Trophoblast cell (in vitro differentiated cells and primary cell): ENCODE measurements at regions not wholly inside any gene's neighbourhood (a gene's known extent, or its start where the extent isn't known, plus 50 kb on each side); places are given as distances from the start of the nearest gene placed in this dataset.

Experiments
- DNase-seq, 2 donors: peaks; one replicate each; pipeline ENCODE4 v3.0.0-alpha.2; 2016
- H2AFZ ChIP-seq: 2 replicates; pipeline ENCODE4 v1.6.1; 2013; ENCODE audit warnings: low read length, moderate library complexity, mild to moderate bottlenecking; ENCODE audit not compliant: insufficient read depth, poor library complexity
- H2AK5ac ChIP-seq: 2 replicates; pipeline ENCODE4 v1.6.1; 2013; ENCODE audit warnings: mild to moderate bottlenecking, low read length
- H2BK120ac ChIP-seq: 2 replicates; pipeline ENCODE4 v1.6.1; 2013; ENCODE audit warnings: low read length, mild to moderate bottlenecking, moderate library complexity; ENCODE audit not compliant: insufficient read depth, poor library complexity
- H2BK12ac ChIP-seq: 2 replicates; pipeline ENCODE4 v1.6.1; 2013; ENCODE audit warnings: mild to moderate bottlenecking, low read length, moderate library complexity
- H2BK5ac ChIP-seq: 2 replicates; pipeline ENCODE4 v1.6.1; 2013; ENCODE audit warnings: low read length, low read depth, moderate library complexity, mild to moderate bottlenecking; ENCODE audit not compliant: poor library complexity
- H3K14ac ChIP-seq: 2 replicates; pipeline ENCODE4 v1.6.1; 2013; ENCODE audit warnings: mild to moderate bottlenecking, low read length
- H3K18ac ChIP-seq: 2 replicates; pipeline ENCODE4 v1.6.1; 2013; ENCODE audit warnings: mild to moderate bottlenecking, low read length
- H3K23ac ChIP-seq: 2 replicates; pipeline ENCODE4 v1.6.1; 2013; ENCODE audit warnings: low read length
- H3K27ac ChIP-seq: 2 replicates; pipeline ENCODE4 v1.5.1; 2013; ENCODE audit warnings: low read depth, mild to moderate bottlenecking, inconsistent platforms, low read length, moderate library complexity
- H3K27me3 ChIP-seq: 2 replicates; pipeline ENCODE4 v1.6.1; 2013; ENCODE audit warnings: inconsistent platforms, mild to moderate bottlenecking, low read length, moderate library complexity; ENCODE audit not compliant: insufficient read depth
- H3K36me3 ChIP-seq, 2 experiments: 1 replicate in 1 of 2; 2 replicates in 1 of 2; pipeline ENCODE4 v1.6.1; 2013; ENCODE audit warnings: low read length in 2 of 2, mild to moderate bottlenecking in 2 of 2, moderate library complexity in 1 of 2; ENCODE audit not compliant: insufficient read depth in 2 of 2, control insufficient read depth in 1 of 2
- H3K4ac ChIP-seq: 2 replicates; pipeline ENCODE4 v1.6.1; 2013; ENCODE audit warnings: low read depth, mild to moderate bottlenecking, low read length, moderate library complexity
- H3K4me1 ChIP-seq, 2 experiments: 1 replicate in 1 of 2; 2 replicates in 1 of 2; pipeline ENCODE4 v1.6.1; 2013; ENCODE audit warnings: low read length in 2 of 2, mild to moderate bottlenecking in 2 of 2, moderate library complexity in 1 of 2; ENCODE audit not compliant: insufficient read depth in 2 of 2, control insufficient read depth in 1 of 2
- H3K4me2 ChIP-seq: 2 replicates; pipeline ENCODE4 v1.6.1; 2013; ENCODE audit warnings: inconsistent platforms, mild to moderate bottlenecking, low read length, moderate library complexity
- H3K4me3 ChIP-seq: 2 replicates; pipeline ENCODE4 v1.5.1; 2013; ENCODE audit warnings: mild to moderate bottlenecking, low read depth, low read length, inconsistent platforms
- H3K79me1 ChIP-seq: one replicate; pipeline ENCODE4 v1.6.1; 2013; ENCODE audit warnings: low read length
- H3K79me2 ChIP-seq: 2 replicates; pipeline ENCODE4 v1.6.1; 2013; ENCODE audit warnings: low read length, mild to moderate bottlenecking; ENCODE audit not compliant: control insufficient read depth, insufficient read depth, poor library complexity
- H3K9ac ChIP-seq: 2 replicates; pipeline ENCODE4 v1.6.1; 2013; ENCODE audit warnings: mild to moderate bottlenecking, low read length
- H3K9me3 ChIP-seq: 2 replicates; pipeline ENCODE4 v1.6.1; 2013; ENCODE audit warnings: low read depth, mild to moderate bottlenecking, control low read depth, inconsistent platforms, low read length; ENCODE audit not compliant: insufficient read depth
- H4K12ac ChIP-seq: 2 replicates; pipeline ENCODE4 v1.6.1; 2013; ENCODE audit warnings: low read depth, mild to moderate bottlenecking, low read length, moderate library complexity
- H4K8ac ChIP-seq: 2 replicates; pipeline ENCODE4 v1.6.1; 2013; ENCODE audit warnings: low read depth, mild to moderate bottlenecking, low read length, moderate library complexity
- H4K91ac ChIP-seq: one replicate; pipeline ENCODE4 v1.6.1; 2013; ENCODE audit warnings: low read depth, mild to moderate bottlenecking, low read length, moderate library complexity
- WGBS: extraction: QIAGEN DNeasy Blood & Tissue Kit; methylation state at CpG from one replicate; pipeline ENCODE4 v1.1.7; 2013; ENCODE audit warnings: missing lambda C conversion rate; ENCODE audit not compliant: insufficient read length, insufficient coverage; ENCODE audit errors: extremely low coverage; 5-methylcytosine and 5-hydroxymethylcytosine counted together

DNA sequence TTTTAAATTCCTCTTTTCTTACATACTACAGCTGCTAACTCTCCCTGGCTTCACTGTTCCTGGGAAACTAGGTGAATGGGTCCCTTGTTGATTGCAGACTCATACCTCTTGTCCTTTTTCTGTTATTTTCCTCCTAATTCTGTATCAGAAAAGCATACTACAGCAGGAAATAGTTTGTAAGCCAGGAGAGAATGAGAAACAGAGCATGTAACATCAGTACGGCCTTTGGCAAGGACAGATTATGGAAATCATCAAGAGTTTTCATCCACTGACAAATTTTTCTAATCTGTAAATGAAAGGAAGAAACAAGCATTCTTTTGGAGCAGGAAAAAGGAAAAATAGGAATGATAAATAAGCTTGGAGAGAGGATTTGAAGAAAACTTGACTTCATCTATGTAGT, 239.2 kb downstream of the ANTXR2 start:
- H3K23ac ChIP-seq = no peak overlapping the region
- no peak overlapping the region for H3K18ac ChIP-seq
- H2BK5ac ChIP-seq = no peak overlapping the region
- no peaks in the 10 kb centered on the region for H3K36me3 ChIP-seq
- H3K79me2 ChIP-seq = no peaks in the 10 kb centered on the region
- no peak overlapping the region for H2AFZ ChIP-seq
- no peaks in the 10 kb centered on the region for H3K27me3 ChIP-seq
- H4K8ac ChIP-seq = no peak overlapping the region
- H3K14ac ChIP-seq = no peak overlapping the region
- no peak overlapping the region for H3K4ac ChIP-seq
- H3K4me3 ChIP-seq = no peak overlapping the region
- H4K12ac ChIP-seq = no peak overlapping the region
- no peak overlapping the region for H3K27ac ChIP-seq
- H2AK5ac ChIP-seq = no peak overlapping the region
- no peak overlapping the region for H2BK120ac ChIP-seq
- DNase-seq = no peak
- H3K4me2 ChIP-seq = no peak overlapping the region
- no peaks in the 10 kb centered on the region for H3K79me1 ChIP-seq
- WGBS = no CpG with 5 or more reads among the region's 1 CpG
- no peak overlapping the region for H3K9ac ChIP-seq
- no peaks in the 10 kb centered on the region for H3K9me3 ChIP-seq
- H2BK12ac ChIP-seq = no peak overlapping the region
- no peak overlapping the region for H4K91ac ChIP-seq
- no peaks in the 10 kb centered on the region for H3K4me1 ChIP-seq

DNA sequence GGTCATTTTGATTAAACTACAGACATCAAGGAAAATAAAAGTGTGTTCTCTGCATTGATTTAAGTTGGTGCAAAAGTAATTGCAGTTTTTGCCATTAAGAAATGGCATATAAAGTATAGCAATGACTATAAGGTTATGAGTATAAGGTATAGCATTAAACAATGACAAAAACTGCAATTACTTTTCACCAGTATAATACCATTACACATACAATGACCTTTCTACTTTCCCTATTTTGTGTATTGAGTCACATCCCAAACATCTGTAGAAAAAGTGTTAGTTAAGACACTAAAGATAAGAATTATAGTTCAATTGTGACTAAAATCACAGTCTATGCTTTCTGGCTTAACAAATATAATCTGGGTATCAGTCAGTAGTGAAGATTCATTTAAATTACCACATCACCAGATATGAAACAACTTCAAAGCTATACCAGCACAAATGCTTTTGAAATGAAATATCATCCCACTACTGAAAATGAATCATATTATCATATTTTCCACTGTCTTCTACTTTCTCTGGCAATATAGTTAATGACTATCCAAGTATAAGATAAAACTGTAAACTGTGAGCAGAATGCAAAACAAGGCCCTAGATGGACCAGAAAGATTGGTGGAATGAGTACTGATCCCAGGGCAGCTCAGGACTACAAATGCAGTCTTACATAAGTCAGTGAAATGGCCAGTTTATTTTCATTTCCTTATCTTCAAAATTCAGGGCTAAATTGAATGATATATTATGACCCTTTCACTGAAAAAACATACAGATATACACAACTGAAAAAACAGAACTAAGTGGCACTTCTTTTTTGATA, 241.1 kb downstream of the ANTXR2 start:
- no peaks in the 10 kb centered on the region for H3K79me1 ChIP-seq
- H3K14ac ChIP-seq = no peak overlapping the region
- no peak overlapping the region for H2AK5ac ChIP-seq
- H3K18ac ChIP-seq = no peak overlapping the region
- H4K91ac ChIP-seq = no peak overlapping the region
- no peak for DNase-seq
- H3K27me3 ChIP-seq = no peaks in the 10 kb centered on the region
- H2AFZ ChIP-seq = no peak overlapping the region
- no peak overlapping the region for H3K23ac ChIP-seq
- no peak overlapping the region for H3K4ac ChIP-seq
- H3K79me2 ChIP-seq = no peaks in the 10 kb centered on the region
- H3K9ac ChIP-seq = no peak overlapping the region
- no peaks in the 10 kb centered on the region for H3K9me3 ChIP-seq
- no peak overlapping the region for H4K8ac ChIP-seq
- no peak overlapping the region for H3K27ac ChIP-seq
- H3K4me2 ChIP-seq = no peak overlapping the region
- H3K4me3 ChIP-seq = no peak overlapping the region
- H4K12ac ChIP-seq = no peak overlapping the region
- no peak overlapping the region for H2BK12ac ChIP-seq
- no peaks in the 10 kb centered on the region for H3K4me1 ChIP-seq
- H2BK120ac ChIP-seq = no peak overlapping the region
- H2BK5ac ChIP-seq = no peak overlapping the region
- no peaks in the 10 kb centered on the region for H3K36me3 ChIP-seq

DNA sequence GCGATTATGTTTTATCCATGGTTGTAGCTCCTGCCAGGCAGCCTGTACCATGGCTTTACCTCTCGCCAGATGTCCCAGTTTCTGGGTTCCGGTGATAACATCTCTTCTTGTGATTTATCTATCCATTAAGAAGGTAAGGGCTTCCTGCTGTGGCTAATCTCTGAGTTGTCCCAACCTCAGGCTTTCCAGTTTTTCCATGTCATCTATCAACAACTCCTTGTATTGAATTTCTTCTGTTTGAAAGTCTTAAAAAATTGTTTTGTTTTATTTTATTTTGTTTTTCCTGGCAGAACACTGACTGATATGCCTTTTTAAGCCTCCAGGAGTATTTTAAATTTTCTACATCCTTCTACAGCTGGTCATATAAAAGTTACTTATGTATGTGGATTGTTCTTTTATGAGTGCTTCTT, 241.9 kb downstream of the ANTXR2 start:
- Histone ChIP-seq H3K9ac (no peak overlapping the region), H3K36me3 (no peaks in the 10 kb centered on the region), H3K9me3 (no peaks in the 10 kb centered on the region), H4K91ac (no peak overlapping the region), H4K12ac (no peak overlapping the region), H3K4me2 (no peak overlapping the region), H3K4me1 (no peaks in the 10 kb centered on the region), H2BK12ac (no peak overlapping the region), H2BK5ac (no peak overlapping the region), H3K27ac (no peak overlapping the region), H3K23ac (no peak overlapping the region), H4K8ac (no peak overlapping the region), H2AK5ac (no peak overlapping the region), H2AFZ (no peak overlapping the region), H3K79me2 (no peaks in the 10 kb centered on the region), H3K14ac (no peak overlapping the region), H3K27me3 (no peaks in the 10 kb centered on the region), H3K4me3 (no peak overlapping the region), H3K18ac (no peak overlapping the region), H2BK120ac (no peak overlapping the region), H3K4ac (no peak overlapping the region), H3K79me1 (no peaks in the 10 kb centered on the region)
- no CpG with 5 or more reads among the region's 3 CpGs for WGBS
- DNase-seq = no peak

DNA sequence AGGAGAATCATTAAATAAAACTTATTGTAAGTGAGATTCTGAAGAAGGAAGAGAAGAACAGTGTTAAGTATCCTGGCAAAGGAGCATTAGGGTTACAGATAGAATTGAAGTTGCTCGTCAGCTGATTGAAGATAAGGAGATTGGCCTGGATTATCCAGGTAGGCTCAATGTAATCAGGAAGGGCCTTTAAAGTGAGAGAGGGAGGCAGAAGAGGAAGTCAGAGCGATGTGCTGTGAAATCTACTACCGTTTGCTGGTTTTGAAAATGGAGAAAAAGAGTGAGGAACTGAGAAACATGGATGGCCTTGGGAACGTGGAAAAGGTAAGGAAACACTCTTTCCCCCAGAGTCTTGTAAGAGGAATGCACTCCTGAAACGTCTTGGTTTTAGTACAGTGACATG, 245.7 kb downstream of the ANTXR2 start:
- Histone ChIP-seq H3K79me1 (no peaks in the 10 kb centered on the region), H2AFZ (no peak overlapping the region), H4K8ac (no peak overlapping the region), H2AK5ac (no peak overlapping the region), H3K27me3 (no peaks in the 10 kb centered on the region), H3K23ac (no peak overlapping the region), H3K14ac (no peak overlapping the region), H3K79me2 (no peaks in the 10 kb centered on the region), H4K91ac (no peak overlapping the region), H3K4me1 (no peaks in the 10 kb centered on the region), H3K18ac (no peak overlapping the region), H3K36me3 (no peaks in the 10 kb centered on the region), H3K9me3 (no peaks in the 10 kb centered on the region), H3K4me3 (no peak overlapping the region), H3K4me2 (no peak overlapping the region), H4K12ac (no peak overlapping the region), H2BK12ac (no peak overlapping the region), H3K4ac (no peak overlapping the region), H3K27ac (no peak overlapping the region), H2BK5ac (no peak overlapping the region), H2BK120ac (no peak overlapping the region), H3K9ac (no peak overlapping the region)
- WGBS = no CpG with 5 or more reads among the region's 5 CpGs
- DNase-seq = no peak
